B cell (primary cell): ENCODE measurements at regions not wholly inside any gene's neighbourhood (a gene's known extent, or its start where the extent isn't known, plus 50 kb on each side); places are given as distances from the start of the nearest gene placed in this dataset.

Source experiments
- ATAC-seq: fragments of 200-7000 bp; cut with Tn5 transposase; one replicate; pipeline ENCODE4 v1.10.0; 2021; ENCODE audit warnings: low read depth, mild to moderate bottlenecking, moderate number of reproducible peaks, moderate library complexity
- CTCF ChIA-PET: fragments of 350-600 bp; sonication (Branson Sonifier 250); formaldehyde crosslinking; loops from one replicate; lab custom pipeline; 2021; ENCODE audit warnings: antibody characterized with exemption, inconsistent platforms; lab: Charles Lee
- POLR2A ChIA-PET: fragments of 350-600 bp; sonication (Branson Sonifier 250); formaldehyde crosslinking; loops from one replicate; lab custom pipeline; 2021; ENCODE audit warnings: antibody characterized with exemption; lab: Charles Lee
- DNase-seq: peaks from one replicate; pipeline ENCODE4 v3.0.0; 2013
- H2AFZ ChIP-seq: 2 replicates; pipeline ENCODE4 v1.6.1; 2012; ENCODE audit warnings: mild to moderate bottlenecking, low read depth, low read length; ENCODE audit not compliant: insufficient read depth, poor library complexity, severe bottlenecking
- H3K27ac ChIP-seq, 2 donors: 1 replicate in 1 of 2; 2 replicates in 1 of 2; pipeline ENCODE4 v1.5.1; 2012 to 2013; ENCODE audit warnings: low read length in 2 of 2, mild to moderate bottlenecking in 2 of 2, moderate library complexity in 1 of 2
- H3K27me3 ChIP-seq, 4 experiments: fragments of 200-600 bp in 1 of 4; sonication (generic) in 1 of 4; replicated peaks in 1 of 4; 1 replicate in 2 of 4; 2 replicates in 2 of 4; pipeline versions ENCODE4 v1.6.1 to v1.7.0; 2013 to 2016; ENCODE audit warnings: low read length in 3 of 4, mild to moderate bottlenecking in 2 of 4, mixed read lengths in 1 of 4, moderate library complexity in 1 of 4; ENCODE audit not compliant: insufficient read depth in 4 of 4, control insufficient read depth in 3 of 4; ENCODE audit errors: control extremely low read depth in 1 of 4
- H3K36me3 ChIP-seq, 2 experiments: replicated peaks in 1 of 2; 1 replicate in 1 of 2; 2 replicates in 1 of 2; pipeline versions ENCODE4 v1.6.1 to v1.7.1; 2013; ENCODE audit warnings: low read length in 1 of 2; ENCODE audit not compliant: insufficient read depth in 2 of 2, control insufficient read depth in 1 of 2; ENCODE audit errors: control extremely low read depth in 1 of 2, extremely low read depth in 1 of 2
- H3K4me1 ChIP-seq, 2 donors: fragments of 200-600 bp in 1 of 2; sonication (generic) in 1 of 2; 1 replicate in 1 of 2; 2 replicates in 1 of 2; pipeline versions ENCODE4 v1.5.1 to v1.6.1; 2013 to 2017; ENCODE audit warnings: low read length in 2 of 2; ENCODE audit not compliant: control insufficient read depth in 2 of 2, insufficient read depth in 2 of 2
- H3K4me2 ChIP-seq: replicated peaks from 2 replicates; pipeline ENCODE3; 2012; ENCODE audit warnings: mild to moderate bottlenecking, low read depth, low read length; ENCODE audit not compliant: poor library complexity, severe bottlenecking
- H3K4me3 ChIP-seq, 5 experiments: fragments of 200-600 bp in 1 of 5; sonication (generic) in 1 of 5; 1 replicate in 3 of 5; 2 replicates in 2 of 5; pipeline versions ENCODE4 v1.5.1 to v1.7.0; 2011 to 2016; ENCODE audit warnings: low read length in 4 of 5, mild to moderate bottlenecking in 4 of 5, low read depth in 2 of 5, control low read depth in 1 of 5, moderate library complexity in 1 of 5; ENCODE audit not compliant: insufficient read depth in 1 of 5; ENCODE audit errors: control extremely low read depth in 1 of 5, extremely low read depth in 1 of 5
- H3K79me2 ChIP-seq: fragments of 200-600 bp; sonication (generic); one replicate; pipeline ENCODE4 v1.6.0; 2016; ENCODE audit warnings: low read length; ENCODE audit not compliant: control insufficient read depth, insufficient read depth
- H3K9ac ChIP-seq: fragments of 200-600 bp; sonication (generic); 2 replicates; pipeline ENCODE4 v1.6.1; 2017; ENCODE audit warnings: mild to moderate bottlenecking, low read length, moderate library complexity
- H3K9me3 ChIP-seq, 3 donors: one replicate each; pipeline versions ENCODE4 v1.6.1 to v1.7.1; 2013; ENCODE audit warnings: low read length in 2 of 3; ENCODE audit not compliant: control insufficient read depth in 2 of 3, insufficient read depth in 1 of 3; ENCODE audit errors: control extremely low read depth in 1 of 3
- H4K20me1 ChIP-seq: 2 replicates; pipeline ENCODE4 v1.6.0; 2012; ENCODE audit warnings: mild to moderate bottlenecking, low read length; ENCODE audit not compliant: insufficient read depth, control insufficient read depth, poor library complexity, severe bottlenecking
- H3K27ac Mint-ChIP-seq: one replicate; pipeline ENCODE4 v1.8.0; 2021; ENCODE audit warnings: mixed read lengths
- H3K27me3 Mint-ChIP-seq: one replicate; pipeline ENCODE4 v1.8.0; 2021; ENCODE audit warnings: mixed read lengths
- H3K4me1 Mint-ChIP-seq: one replicate; pipeline ENCODE4 v1.8.0; 2021; ENCODE audit warnings: mixed read lengths
- H3K4me3 Mint-ChIP-seq: one replicate; pipeline ENCODE4 v1.8.0; 2021; ENCODE audit warnings: mixed read lengths
- H3K9me3 Mint-ChIP-seq: one replicate; pipeline ENCODE4 v1.8.0; 2022; ENCODE audit warnings: mixed read lengths; ENCODE audit not compliant: insufficient read depth
- CTCF ChIP-seq: fragments of 200-600 bp; IDR thresholded peaks from one replicate; pipeline ENCODE4 v1.8.0; 2022; ENCODE audit warnings: antibody characterized with exemption, mild to moderate bottlenecking
- EZH2 ChIP-seq: IDR thresholded peaks from 2 replicates; pipeline ENCODE4 v1.6.1; 2012; ENCODE audit warnings: borderline replicate concordance, low read depth, mild to moderate bottlenecking, moderate library complexity, low read length; ENCODE audit not compliant: insufficient read depth, poor library complexity, severe bottlenecking
- WGBS: methylation state at CpG from one replicate; pipeline ENCODE4 v1.1.5; 2013; ENCODE audit warnings: missing lambda C conversion rate; ENCODE audit not compliant: insufficient coverage; 5-methylcytosine and 5-hydroxymethylcytosine counted together
- intact Hi-C: fragments of 100-400 bp; cut with micrococcal nuclease; formaldehyde crosslinking; loops from one replicate; pipeline ENCODE4 v1.10.0; 2022

GRCh38 chrX:45400027-45400779 is 199.5 kb upstream of the DIPK2B start:
- Mint-ChIP-seq H3K27me3 (peaks cover 3% of the 10 kb centered on the region), H3K9me3 (no peaks in the 10 kb centered on the region), H3K4me3 (no peak overlapping the region), H3K4me1 (no peaks in the 10 kb centered on the region), H3K27ac (no peak overlapping the region)
- Histone ChIP-seq H3K36me3 (no peaks in the 10 kb centered on the region), H3K27ac (no peak overlapping the region), H3K27me3 (no peaks in the 10 kb centered on the region), H4K20me1 (no peaks in the 10 kb centered on the region), H3K9me3 (peaks cover 0 to 11% (median 0%) of the 10 kb centered on the region in 3 donors), H2AFZ (no peak overlapping the region), H3K4me1 (no peaks in the 10 kb centered on the region), H3K9ac (no peak overlapping the region), H3K79me2 (no peaks in the 10 kb centered on the region), H3K4me2 (no peak overlapping the region), H3K4me3 (no peak overlapping the region)
- no peak for ATAC-seq
- no peak for TF ChIP-seq EZH2
- TF ChIP-seq CTCF, result no peak
- intact Hi-C loops, result no loop called here
- CTCF ChIA-PET, result no interaction called here
- DNase-seq, result no peak
- POLR2A ChIA-PET, result no interaction called here
- WGBS, result no CpG with 5 or more reads among the region's 3 CpGs

- Mint-ChIP-seq H3K4me1 (no peaks in the 10 kb centered on the region), H3K9me3 (peaks cover 2% of the 10 kb centered on the region), H3K27ac (no peak overlapping the region), H3K27me3 (no peaks in the 10 kb centered on the region), H3K4me3 (no peak overlapping the region)
- H3K9me3 ChIP-seq, result peaks cover 0 to 4% (median 0%) of the 10 kb centered on the region in 3 donors
- H3K4me2 ChIP-seq, result no peak overlapping the region
- H3K79me2 ChIP-seq, result no peaks in the 10 kb centered on the region
- H2AFZ ChIP-seq, result no peak overlapping the region
- TF ChIP-seq EZH2 (no peak), CTCF (no peak)
- no CpG with 5 or more reads among the region's 2 CpGs for WGBS
- no peaks in the 10 kb centered on the region for H3K4me1 ChIP-seq
- no peaks in the 10 kb centered on the region for H3K36me3 ChIP-seq
- intact Hi-C loops, result no loop called here
- no peaks in the 10 kb centered on the region for H3K27me3 ChIP-seq
- no peaks in the 10 kb centered on the region for H4K20me1 ChIP-seq
- ChIA-PET POLR2A (no interaction called here), CTCF (no interaction called here)
- H3K27ac ChIP-seq, result no peak overlapping the region
- no peak for ATAC-seq
- H3K9ac ChIP-seq, result no peak overlapping the region
- no peak for DNase-seq
- H3K4me3 ChIP-seq, result no peak overlapping the region
Measured at GRCh38 chrX:45385757-45386156, 185.1 kb upstream of the DIPK2B start.
